IMR-90 (cell line): ENCODE measurements at regions not wholly inside any gene's neighbourhood (a gene's known extent, or its start where the extent isn't known, plus 50 kb on each side); places are given as distances from the start of the nearest gene placed in this dataset.
A peak's percentile ranks its signal among the peaks of the same experiment; 100 is the strongest.

ENCODE experiments used
- ATAC-seq: fragments of 200-7000 bp; cut with Tn5 transposase; 2 replicates; pipeline ENCODE4 v1.9.1; 2020; ENCODE audit warnings: low read depth, mild to moderate bottlenecking, moderate library complexity
- BruUV-seq: library from RNA; stranded (reverse); fragments of 400-500 nt; replicated peaks from 2 replicates; lab custom pipeline; 2021; lab: Mats Ljungman, UMichigan
- CTCF ChIA-PET: fragments of 300-600 bp; formaldehyde crosslinking; extraction: SDS; loops from one replicate; lab custom pipeline; 2021; ENCODE audit warnings: antibody characterized with exemption; lab: Yijun Ruan, JAX
- POLR2A ChIA-PET: fragments of 300-600 bp; sonication (Branson Sonifier 250); formaldehyde crosslinking; loops from one replicate; lab custom pipeline; 2022; ENCODE audit warnings: antibody characterized with exemption; ENCODE audit not compliant: unreplicated experiment; lab: Charles Lee
- DNase-seq: peaks from one replicate; pipeline ENCODE4 v3.0.0; 2013
- H2AFZ ChIP-seq: replicated peaks from 2 replicates; pipeline ENCODE3; 2013; ENCODE audit warnings: low read length, mild to moderate bottlenecking; ENCODE audit not compliant: poor library complexity
- H2AK5ac ChIP-seq: 2 replicates; pipeline ENCODE4 v1.6.1; 2013; ENCODE audit warnings: low read depth, low read length, inconsistent platforms
- H2AK9ac ChIP-seq: replicated peaks from 2 replicates; pipeline ENCODE3; 2013; ENCODE audit warnings: mild to moderate bottlenecking, low read depth, low read length, moderate library complexity; ENCODE audit not compliant: poor library complexity
- H2BK120ac ChIP-seq: 2 replicates; pipeline ENCODE4 v1.6.1; 2013; ENCODE audit warnings: low read depth, low read length, inconsistent platforms
- H2BK15ac ChIP-seq: 3 replicates; pipeline ENCODE4 v1.6.1; 2013; ENCODE audit warnings: low read depth, low read length, inconsistent platforms
- H2BK20ac ChIP-seq: 2 replicates; pipeline ENCODE4 v1.6.1; 2013; ENCODE audit warnings: low read depth, mild to moderate bottlenecking, inconsistent platforms, low read length, moderate library complexity
- H2BK5ac ChIP-seq: 2 replicates; pipeline ENCODE4 v1.6.1; 2013; ENCODE audit warnings: mild to moderate bottlenecking, low read depth, low read length, inconsistent platforms; ENCODE audit not compliant: poor library complexity, severe bottlenecking
- H3K14ac ChIP-seq: replicated peaks from 2 replicates; pipeline ENCODE4 v1.6.1; 2013; ENCODE audit warnings: low read depth, low read length, inconsistent platforms
- H3K18ac ChIP-seq: 2 replicates; pipeline ENCODE4 v1.6.1; 2013; ENCODE audit warnings: low read depth, low read length, control low read depth
- H3K23ac ChIP-seq: 2 replicates; pipeline ENCODE4 v1.6.1; 2013; ENCODE audit warnings: low read depth, low read length, inconsistent platforms
- H3K27ac ChIP-seq: 2 replicates; pipeline ENCODE4 v1.5.1; 2013; ENCODE audit warnings: mild to moderate bottlenecking, control low read depth, low read length; ENCODE audit not compliant: insufficient read depth
- H3K27me3 ChIP-seq: 2 replicates; pipeline ENCODE4 v1.6.1; 2013; ENCODE audit warnings: low read length; ENCODE audit not compliant: control insufficient read depth, insufficient read depth
- H3K36me3 ChIP-seq: 2 replicates; pipeline ENCODE4 v1.6.1; 2013; ENCODE audit warnings: low read length, mixed read lengths; ENCODE audit not compliant: control insufficient read depth, insufficient read depth
- H3K4ac ChIP-seq: 2 replicates; pipeline ENCODE4 v1.6.1; 2013; ENCODE audit warnings: low read depth, low read length, inconsistent platforms
- H3K4me1 ChIP-seq: 2 replicates; pipeline ENCODE4 v1.6.1; 2013; ENCODE audit warnings: low read length, mixed read lengths; ENCODE audit not compliant: control insufficient read depth, insufficient read depth
- H3K4me2 ChIP-seq: 2 replicates; pipeline ENCODE4 v1.6.1; 2013; ENCODE audit warnings: low read depth, mild to moderate bottlenecking, control low read depth, low read length, moderate library complexity
- H3K4me3 ChIP-seq: 2 replicates; pipeline ENCODE4 v1.5.1; 2013; ENCODE audit warnings: low read depth, mild to moderate bottlenecking, control low read depth, low read length, moderate library complexity; ENCODE audit not compliant: insufficient read depth
- H3K56ac ChIP-seq: 2 replicates; pipeline ENCODE4 v1.6.1; 2013; ENCODE audit warnings: low read length, inconsistent platforms; ENCODE audit not compliant: insufficient read depth; ENCODE audit errors: extremely low read depth
- H3K79me1 ChIP-seq, 2 experiments: 2 replicates each; pipeline ENCODE4 v1.6.1; 2013; ENCODE audit warnings: low read length in 2 of 2, inconsistent platforms in 1 of 2, low read depth in 1 of 2
- H3K9ac ChIP-seq: 2 replicates; pipeline ENCODE4 v1.6.1; 2013; ENCODE audit warnings: low read depth, low read length, control low read depth
- H3K9me1 ChIP-seq: 2 replicates; pipeline ENCODE4 v1.6.1; 2013; ENCODE audit warnings: low read length, inconsistent platforms; ENCODE audit not compliant: insufficient read depth
- H3K9me3 ChIP-seq: 2 replicates; pipeline ENCODE4 v1.6.1; 2013; ENCODE audit warnings: low read length; ENCODE audit not compliant: control insufficient read depth, insufficient read depth
- H4K20me1 ChIP-seq: 2 replicates; pipeline ENCODE4 v1.6.1; 2013; ENCODE audit warnings: low read length, inconsistent platforms; ENCODE audit not compliant: insufficient read depth
- H4K5ac ChIP-seq: 2 replicates; pipeline ENCODE4 v1.6.1; 2013; ENCODE audit warnings: mild to moderate bottlenecking, low read depth, low read length, control low read depth
- H4K8ac ChIP-seq, 2 experiments: 2 replicates each; pipeline ENCODE4 v1.6.1; 2013; ENCODE audit warnings: low read depth in 2 of 2, low read length in 2 of 2, control low read depth in 1 of 2, inconsistent platforms in 1 of 2
- H4K91ac ChIP-seq: 2 replicates; pipeline ENCODE4 v1.6.1; 2013; ENCODE audit warnings: low read depth, low read length, inconsistent platforms; ENCODE audit not compliant: insufficient read depth
- BHLHE40 ChIP-seq: fragments of 150-350 bp; IDR thresholded peaks from 2 replicates; pipeline ENCODE4 v1.6.1; 2016; ENCODE audit warnings: mild to moderate bottlenecking, low read depth, low read length
- CEBPB ChIP-seq: IDR thresholded peaks from 2 replicates; pipeline ENCODE4 v1.6.1; 2012; ENCODE audit warnings: low read depth, low read length, improper control_type of control experiment
- CHD1 ChIP-seq: IDR thresholded peaks from 2 replicates; pipeline ENCODE4 v1.6.1; 2012; ENCODE audit warnings: low read depth, low read length, improper control_type of control experiment
- CTCF ChIP-seq: conservative IDR thresholded peaks from 2 replicates; pipeline ENCODE4 v1.5.1; 2012; ENCODE audit warnings: mild to moderate bottlenecking, low read depth, low read length, improper control_type of control experiment
- ELK1 ChIP-seq: fragments of 150-350 bp; IDR thresholded peaks from 2 replicates; pipeline ENCODE4 v1.6.1; 2016; ENCODE audit warnings: low read depth, mild to moderate bottlenecking, low read length, moderate library complexity, borderline replicate concordance
- FOS ChIP-seq: fragments of 150-350 bp; IDR thresholded peaks from 2 replicates; pipeline ENCODE4 v1.6.1; 2016; ENCODE audit warnings: low read depth, low read length
- MAZ ChIP-seq: IDR thresholded peaks from 2 replicates; pipeline ENCODE4 v1.6.1; 2012; ENCODE audit warnings: low read depth, mild to moderate bottlenecking, low read length, improper control_type of control experiment, moderate library complexity, borderline replicate concordance
- MXI1 ChIP-seq: IDR thresholded peaks from 2 replicates; pipeline ENCODE4 v1.6.1; 2012; ENCODE audit warnings: low read depth, mild to moderate bottlenecking, low read length, moderate library complexity, borderline replicate concordance
- NFE2L2 ChIP-seq: fragments of 150-350 bp; IDR thresholded peaks from 2 replicates; pipeline ENCODE4 v1.6.1; 2016; ENCODE audit warnings: low read depth, mild to moderate bottlenecking, low read length
- POLR2A ChIP-seq: IDR thresholded peaks from 2 replicates; pipeline ENCODE4 v1.6.1; 2012; ENCODE audit warnings: mild to moderate bottlenecking, low read depth, low read length
- RCOR1 ChIP-seq: IDR thresholded peaks from 2 replicates; pipeline ENCODE4 v1.6.1; 2012; ENCODE audit warnings: mild to moderate bottlenecking, low read length, improper control_type of control experiment; ENCODE audit not compliant: insufficient replicate concordance
- RFX5 ChIP-seq: IDR thresholded peaks from 2 replicates; pipeline ENCODE4 v1.8.0; 2012; ENCODE audit warnings: low read depth, mild to moderate bottlenecking, low read length, moderate library complexity
- SMC3 ChIP-seq: fragments of 150-350 bp; IDR thresholded peaks from 2 replicates; pipeline ENCODE4 v1.6.1; 2016; ENCODE audit warnings: low read depth, mild to moderate bottlenecking, antibody characterized with exemption, low read length, moderate library complexity
- WGBS, 2 experiments: methylation state at CpG; one replicate each; pipeline versions ENCODE4 v1.1.5 to v1.1.7; 2013; ENCODE audit warnings: missing lambda C conversion rate in 2 of 2; ENCODE audit not compliant: insufficient read length in 1 of 2; ENCODE audit errors: extremely low coverage in 2 of 2; 5-methylcytosine and 5-hydroxymethylcytosine counted together
- dilution Hi-C: fragments of 300-500 bp; cut with HindIII; formaldehyde crosslinking; loops from one replicate; pipeline ENCODE4 v1.14.3; 2018; ENCODE audit warnings: low sequenced_read_pairs; ENCODE audit not compliant: unreplicated experiment
- in situ Hi-C: fragments of 300-500 bp; cut with MboI; formaldehyde crosslinking; loops from 3 replicates; pipeline ENCODE4 v1.14.3; 2019; ENCODE audit warnings: low sequenced_read_pairs, inconsistent platforms, mixed read lengths
- intact Hi-C: fragments of 100-400 bp; cut with micrococcal nuclease; formaldehyde crosslinking; loops from 2 replicates; pipeline ENCODE4 v1.10.0; 2022

DNA sequence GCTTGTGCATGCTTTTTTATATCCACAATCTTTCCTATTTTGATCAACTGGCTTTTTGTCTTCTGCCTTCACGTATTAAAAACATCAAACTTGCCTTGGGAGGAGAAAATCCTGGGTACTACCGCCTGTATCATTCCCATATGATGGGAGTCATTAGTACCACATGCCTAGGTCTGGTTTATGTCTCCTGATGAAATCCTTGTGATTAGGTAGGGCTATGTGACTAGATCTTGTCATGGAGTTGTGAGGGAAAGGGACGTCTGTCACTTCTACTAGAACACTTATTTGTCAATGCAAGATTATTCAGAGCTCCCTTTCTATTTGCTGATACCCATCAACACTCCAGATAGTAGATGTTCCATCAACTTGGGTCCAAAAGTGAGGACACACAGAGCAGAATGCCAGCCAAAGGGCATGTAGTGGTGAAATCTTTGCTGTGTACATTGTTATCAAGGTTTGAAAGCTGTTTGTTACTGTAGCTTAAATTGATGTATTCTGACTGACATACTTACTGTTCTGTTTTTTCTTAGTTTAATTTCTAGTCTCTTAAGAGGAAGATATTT, 621.8 kb upstream of the NR5A2 start:
- ChIA-PET POLR2A (no interaction called here), CTCF (interaction anchor here (1.0 kb wide), 1 partner anchor 649 kb away, joined by 4 read pairs; no protein-coding TSS in a partner anchor)
- H2BK15ac ChIP-seq: no peak overlapping the region
- TF ChIP-seq CTCF: no peak
- no peak for TF ChIP-seq NFE2L2
- TF ChIP-seq MAZ: no peak
- no peak for TF ChIP-seq CHD1
- TF ChIP-seq BHLHE40: no peak
- no peak for TF ChIP-seq SMC3
- no peak for TF ChIP-seq FOS
- no peak for TF ChIP-seq RCOR1
- TF ChIP-seq CEBPB: no peak
- TF ChIP-seq MXI1: no peak
- no peak for TF ChIP-seq ELK1
- TF ChIP-seq POLR2A: no peak
- TF ChIP-seq RFX5: no peak
- H2BK5ac ChIP-seq: peak overlapping the region; percentile 89
- no peaks in the 10 kb centered on the region for H3K36me3 ChIP-seq
- no peaks in the 10 kb centered on the region for H4K20me1 ChIP-seq
- H3K79me1 ChIP-seq: no peaks in the 10 kb centered on the region
- no TSS peak for BruUV-seq
- no peak overlapping the region for H3K4me3 ChIP-seq
- DNase-seq (no peak), ATAC-seq (no peak)
- H3K4ac ChIP-seq: no peak overlapping the region
- WGBS, 2 experiments: no CpG with 5 or more reads among the region's 3 CpGs
- H2AFZ ChIP-seq: no peak overlapping the region
- H4K5ac ChIP-seq: peak overlapping the region; percentile 55; the same call in 1 of the 2 replicates
- dilution Hi-C loops: no loop called here
- no peak overlapping the region for H2AK9ac ChIP-seq
- no peak overlapping the region for H3K4me2 ChIP-seq
- H4K91ac ChIP-seq: no peak overlapping the region
- H3K27ac ChIP-seq: no peak overlapping the region
- H3K9ac ChIP-seq: no peak overlapping the region
- H3K23ac ChIP-seq: no peak overlapping the region
- no peaks in the 10 kb centered on the region; the same call in 1 of the 2 replicates for H3K9me3 ChIP-seq
- no peaks in the 10 kb centered on the region for H3K27me3 ChIP-seq
- no peak overlapping the region; the same call in 1 of the 2 replicates for H3K14ac ChIP-seq
- peak overlapping the region; percentile 60; the same call in 1 of the 2 replicates for H3K18ac ChIP-seq
- no peak overlapping the region for H3K56ac ChIP-seq
- in situ Hi-C loops: no loop called here
- peak overlapping the region; percentile 57 for H2BK120ac ChIP-seq
- peak overlapping the region; percentile 59; the same call in 1 of the 2 replicates for H2BK20ac ChIP-seq
- peaks cover 4% of the 10 kb centered on the region for H3K4me1 ChIP-seq
- intact Hi-C loops: loop anchor here (10.0 kb wide), 1 partner anchor 131 kb away; no protein-coding TSS in a partner anchor
- no peaks in the 10 kb centered on the region for H3K9me1 ChIP-seq
- H2AK5ac ChIP-seq: no peak overlapping the region
- H4K8ac ChIP-seq: no peak overlapping the region
